AML-193 (cell line): ENCODE measurements at regions not wholly inside any gene's neighbourhood (a gene's known extent, or its start where the extent isn't known, plus 50 kb on each side); places are given as distances from the start of the nearest gene placed in this dataset.
A peak's percentile ranks its signal among the peaks of the same experiment; 100 is the strongest.

ENCODE experiments used
- DNase-seq, 2 experiments: peaks; one replicate each; lab custom pipeline; 2025; lab: John Stamatoyannopoulos, UW

- no peak for DNase-seq
Measured at GRCh38 chr3:165897137-165897536, 59.9 kb upstream of the BCHE start.

- peak; percentile 36 to 41 for DNase-seq
Measured at GRCh38 chr3:165895919-165896318, 58.7 kb upstream of the BCHE start.

- no peak for DNase-seq
Measured at GRCh38 chr3:165892565-165892964, 55.3 kb upstream of the BCHE start.
